T-helper 2 cell treated with Interferon-gamma antibody and Interleukin-4, amounts not matched to agents 5 μg/mL and 100 μg/mL, for 36 hours (primary cell): ENCODE measurements at regions not wholly inside any gene's neighbourhood (a gene's known extent, or its start where the extent isn't known, plus 50 kb on each side); places are given as distances from the start of the nearest gene placed in this dataset.

Experiments
- DNase-seq: peaks from one replicate; pipeline ENCODE4 v3.0.0; 2021; ENCODE audit warnings: low spot score
- H3K27ac Mint-ChIP-seq: one replicate; pipeline ENCODE4 v1.8.0; 2021; ENCODE audit warnings: mild to moderate bottlenecking, mixed read lengths
- H3K27me3 Mint-ChIP-seq: one replicate; pipeline ENCODE4 v1.8.0; 2021; ENCODE audit warnings: low read depth, mixed read lengths
- H3K36me3 Mint-ChIP-seq: one replicate; pipeline ENCODE4 v1.8.0; 2021; ENCODE audit warnings: low read depth, mixed read lengths
- H3K4me1 Mint-ChIP-seq: one replicate; pipeline ENCODE4 v1.8.0; 2021; ENCODE audit warnings: low read depth, mixed read lengths
- H3K4me3 Mint-ChIP-seq: one replicate; pipeline ENCODE4 v1.8.0; 2022; ENCODE audit warnings: mild to moderate bottlenecking, moderate library complexity, mixed read lengths
- H3K9me3 Mint-ChIP-seq: one replicate; pipeline ENCODE4 v1.8.0; 2021; ENCODE audit warnings: mixed read lengths

DNA sequence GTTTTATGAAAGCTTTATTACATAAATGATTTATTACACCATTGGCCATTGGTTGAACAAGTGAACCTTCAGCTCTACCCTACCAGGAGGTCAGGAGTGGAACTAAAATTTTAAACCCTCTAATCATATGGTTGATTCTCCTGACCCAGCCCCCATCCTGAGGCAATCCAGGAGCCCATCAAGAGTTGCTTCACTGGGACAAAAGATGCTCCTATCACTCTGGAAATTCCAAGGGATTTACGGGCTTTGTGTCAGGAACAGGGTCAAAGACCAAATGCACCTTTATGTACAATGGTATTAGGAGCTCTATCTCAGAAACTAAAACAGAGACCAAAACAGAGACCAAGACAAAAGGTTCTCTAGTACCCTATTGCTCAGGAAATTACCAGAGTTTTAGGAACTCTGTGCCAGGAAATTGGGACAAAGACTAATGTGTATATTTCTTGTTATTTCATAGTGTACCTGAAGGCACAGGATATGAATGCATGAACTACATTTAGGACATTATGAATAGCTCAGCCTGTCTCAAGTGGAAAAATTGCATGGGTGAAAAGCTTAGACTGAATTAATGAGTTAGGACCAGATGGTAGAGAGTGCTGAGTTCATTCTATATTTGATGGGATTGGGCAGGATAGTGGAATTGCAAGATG lies 171.7 kb upstream of the FLRT2 start:
- Mint-ChIP-seq H3K27ac (no peak overlapping the region), H3K27me3 (no peaks in the 10 kb centered on the region), H3K4me1 (no peaks in the 10 kb centered on the region), H3K36me3 (no peaks in the 10 kb centered on the region), H3K9me3 (peaks cover 33% of the 10 kb centered on the region), H3K4me3 (no peak overlapping the region)
- DNase-seq = no peak

DNA sequence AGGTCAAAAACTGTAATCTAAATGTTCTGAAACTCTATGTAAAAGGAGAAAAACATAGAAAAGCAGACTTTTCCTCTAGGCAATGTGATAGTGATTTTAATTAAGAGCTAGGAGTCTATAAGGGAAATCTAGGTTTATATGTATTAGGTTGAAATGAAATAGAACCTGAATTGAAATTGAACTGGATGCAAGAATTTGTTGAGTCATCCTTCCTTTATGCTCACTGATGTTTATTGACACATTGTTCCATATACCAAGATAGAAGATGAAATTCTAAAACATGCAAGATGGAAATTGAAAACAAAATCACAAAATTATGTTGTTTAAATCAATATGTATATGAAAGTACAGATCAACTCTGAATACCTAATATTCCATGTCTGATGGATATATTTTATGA lies 170.4 kb upstream of the FLRT2 start:
- Mint-ChIP-seq H3K4me1 (no peaks in the 10 kb centered on the region), H3K4me3 (no peak overlapping the region), H3K9me3 (peaks cover 25% of the 10 kb centered on the region), H3K27ac (no peak overlapping the region), H3K27me3 (no peaks in the 10 kb centered on the region), H3K36me3 (no peaks in the 10 kb centered on the region)
- no peak for DNase-seq

DNA sequence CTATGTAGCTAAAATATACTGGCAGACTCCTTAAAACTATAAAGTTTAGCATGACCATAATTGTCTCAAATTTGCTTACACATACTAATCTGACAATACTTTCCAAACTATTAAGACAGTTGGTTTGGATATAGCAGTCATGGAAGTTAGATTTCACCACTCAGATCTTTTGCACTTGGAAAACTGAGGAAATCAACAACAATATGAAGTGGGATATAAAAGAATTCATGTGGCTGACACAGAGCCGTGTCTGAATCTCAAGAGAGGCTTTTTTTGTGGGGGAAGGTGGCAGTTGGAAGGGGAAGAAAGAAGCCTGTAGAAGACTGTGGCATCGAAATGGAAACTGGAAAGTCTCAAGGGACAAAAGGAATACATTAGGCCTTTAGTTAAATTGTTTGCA lies 166.6 kb upstream of the FLRT2 start:
- Mint-ChIP-seq H3K9me3 (peaks cover 9% of the 10 kb centered on the region), H3K36me3 (no peaks in the 10 kb centered on the region), H3K27ac (no peak overlapping the region), H3K4me1 (no peaks in the 10 kb centered on the region), H3K4me3 (no peak overlapping the region), H3K27me3 (no peaks in the 10 kb centered on the region)
- DNase-seq = no peak

DNA sequence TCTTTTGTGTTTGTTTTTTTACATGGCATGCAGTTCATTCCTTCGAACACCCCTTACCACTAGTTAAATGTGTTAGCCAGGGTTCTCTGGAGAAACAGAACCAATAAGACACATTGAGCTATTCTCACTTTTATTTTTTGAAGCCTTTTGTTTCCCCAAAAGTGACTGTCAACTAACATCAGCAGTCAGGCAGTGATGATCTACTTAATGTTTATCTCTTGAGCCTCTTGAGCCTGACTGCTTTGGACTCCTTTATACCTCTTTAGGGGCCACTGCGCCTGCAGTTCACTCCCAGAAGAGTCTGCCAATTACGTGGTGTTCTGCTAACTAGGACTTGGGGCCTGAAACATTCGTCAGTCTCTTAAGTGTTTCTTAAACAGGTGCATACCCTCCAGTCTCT lies 163.7 kb upstream of the FLRT2 start:
- H3K27me3 Mint-ChIP-seq = no peaks in the 10 kb centered on the region
- H3K36me3 Mint-ChIP-seq = no peaks in the 10 kb centered on the region
- no peaks in the 10 kb centered on the region for H3K4me1 Mint-ChIP-seq
- H3K4me3 Mint-ChIP-seq = no peak overlapping the region
- no peak overlapping the region for H3K27ac Mint-ChIP-seq
- H3K9me3 Mint-ChIP-seq = peaks cover 18% of the 10 kb centered on the region
- DNase-seq = no peak

DNA sequence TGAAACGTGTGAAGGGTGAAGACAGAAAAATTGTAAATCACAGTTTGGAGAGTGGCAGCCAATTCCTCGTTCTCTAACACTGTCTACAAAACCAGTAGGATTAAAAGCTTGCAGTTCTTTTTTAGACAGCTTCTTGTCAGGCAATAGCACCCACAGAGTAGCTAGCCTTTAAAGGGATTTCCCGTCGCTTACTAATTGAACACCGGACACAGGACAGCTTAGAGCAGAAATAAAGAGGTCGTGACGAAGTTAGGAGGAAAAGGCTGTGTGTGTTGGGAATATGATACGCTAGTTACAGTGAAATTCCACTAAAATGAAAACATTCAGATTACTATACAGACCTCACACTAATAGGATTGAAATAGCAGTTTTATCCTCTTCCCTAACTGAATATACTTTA lies 149.1 kb upstream of the FLRT2 start:
- H3K9me3 Mint-ChIP-seq = no peaks in the 10 kb centered on the region
- H3K4me1 Mint-ChIP-seq = no peaks in the 10 kb centered on the region
- no peaks in the 10 kb centered on the region for H3K36me3 Mint-ChIP-seq
- DNase-seq = no peak
- H3K4me3 Mint-ChIP-seq = no peak overlapping the region
- H3K27ac Mint-ChIP-seq = no peak overlapping the region
- H3K27me3 Mint-ChIP-seq = no peaks in the 10 kb centered on the region

DNA sequence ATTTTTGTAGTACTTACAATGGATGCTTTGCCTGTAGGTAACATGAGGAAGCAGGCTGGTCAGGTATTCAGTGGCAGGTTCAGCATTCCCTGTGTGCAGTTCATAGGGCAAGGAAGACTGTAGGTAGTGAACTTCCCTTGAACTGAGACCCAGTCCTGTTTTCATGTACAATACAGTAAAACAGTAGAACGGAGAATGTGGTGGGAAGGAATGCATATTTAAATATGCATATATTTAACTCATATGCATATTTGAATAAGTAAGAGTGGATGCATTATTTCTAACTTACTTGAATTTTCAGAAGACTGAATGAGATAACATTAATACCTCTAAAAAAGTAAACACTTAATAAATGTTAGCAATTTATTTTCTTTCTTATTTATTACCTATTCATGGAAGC lies 147.6 kb upstream of the FLRT2 start:
- Mint-ChIP-seq H3K27ac (no peak overlapping the region), H3K4me1 (no peaks in the 10 kb centered on the region), H3K4me3 (no peak overlapping the region), H3K27me3 (no peaks in the 10 kb centered on the region), H3K36me3 (no peaks in the 10 kb centered on the region), H3K9me3 (no peaks in the 10 kb centered on the region)
- no peak for DNase-seq

DNA sequence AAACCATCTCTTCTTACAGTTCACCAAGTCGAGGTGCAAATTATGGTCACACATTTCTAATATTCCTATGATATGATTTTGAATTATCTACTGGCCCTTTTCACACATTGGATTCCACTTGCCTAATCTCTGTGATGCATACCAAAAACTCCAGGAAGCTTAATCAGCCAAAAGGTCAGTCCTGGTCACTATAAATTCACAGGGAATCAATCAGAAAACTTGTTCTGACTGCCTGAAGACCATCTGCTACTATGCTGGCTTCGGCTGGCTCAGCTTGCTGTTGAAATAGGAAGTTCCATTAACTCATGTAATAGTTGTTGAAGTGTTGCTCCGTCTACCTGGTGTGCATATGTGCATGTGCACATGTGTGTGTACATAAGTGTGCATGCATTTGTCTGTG lies 142.8 kb upstream of the FLRT2 start:
- Mint-ChIP-seq H3K4me3 (no peak overlapping the region), H3K4me1 (no peaks in the 10 kb centered on the region), H3K27me3 (no peaks in the 10 kb centered on the region), H3K9me3 (no peaks in the 10 kb centered on the region), H3K36me3 (no peaks in the 10 kb centered on the region), H3K27ac (no peak overlapping the region)
- DNase-seq = no peak

DNA sequence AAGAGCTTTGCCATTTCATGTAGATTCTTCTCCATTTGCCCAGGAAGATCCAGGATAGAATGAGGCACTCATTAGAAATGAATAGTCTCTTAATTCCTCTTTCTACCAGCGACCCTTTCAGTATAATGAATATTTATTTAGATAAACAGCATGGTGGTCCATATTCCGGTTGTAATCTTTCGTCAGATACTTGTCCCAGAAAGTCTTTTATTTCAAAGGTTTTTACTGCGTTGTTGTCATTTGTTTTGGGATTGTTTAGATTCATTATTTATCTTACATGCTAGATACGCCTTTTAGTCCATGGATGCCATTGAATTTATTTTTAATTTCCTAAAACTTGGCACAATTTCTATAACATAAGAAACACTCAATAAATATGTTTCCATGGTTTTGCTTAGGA lies 139.7 kb upstream of the FLRT2 start:
- H3K4me1 Mint-ChIP-seq = no peaks in the 10 kb centered on the region
- peaks cover under 1% of the 10 kb centered on the region for H3K9me3 Mint-ChIP-seq
- no peak overlapping the region for H3K4me3 Mint-ChIP-seq
- no peaks in the 10 kb centered on the region for H3K27me3 Mint-ChIP-seq
- no peak overlapping the region for H3K27ac Mint-ChIP-seq
- H3K36me3 Mint-ChIP-seq = no peaks in the 10 kb centered on the region
- DNase-seq = no peak

DNA sequence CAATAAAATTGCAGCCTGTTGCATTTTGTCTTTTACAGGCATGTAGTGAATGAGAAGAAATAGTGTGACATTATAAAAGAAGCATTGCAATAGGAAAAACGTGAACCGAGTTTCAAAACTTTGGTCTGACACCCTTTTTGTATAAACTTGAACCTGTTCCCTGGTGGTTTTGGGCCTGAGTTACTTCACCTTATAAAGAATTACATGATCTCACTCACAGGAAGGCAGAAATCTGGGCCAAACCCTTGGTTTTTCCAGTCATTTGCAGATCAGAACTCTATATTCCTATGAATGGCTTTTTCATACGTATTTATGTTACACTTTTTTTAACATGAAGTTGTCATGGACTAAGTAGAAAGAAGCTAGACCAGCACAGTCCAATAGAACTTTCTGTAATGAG lies 138.5 kb upstream of the FLRT2 start:
- Mint-ChIP-seq H3K9me3 (peaks cover 4% of the 10 kb centered on the region), H3K4me1 (no peaks in the 10 kb centered on the region), H3K36me3 (no peaks in the 10 kb centered on the region), H3K27me3 (no peaks in the 10 kb centered on the region), H3K27ac (no peak overlapping the region), H3K4me3 (no peak overlapping the region)
- no peak for DNase-seq

DNA sequence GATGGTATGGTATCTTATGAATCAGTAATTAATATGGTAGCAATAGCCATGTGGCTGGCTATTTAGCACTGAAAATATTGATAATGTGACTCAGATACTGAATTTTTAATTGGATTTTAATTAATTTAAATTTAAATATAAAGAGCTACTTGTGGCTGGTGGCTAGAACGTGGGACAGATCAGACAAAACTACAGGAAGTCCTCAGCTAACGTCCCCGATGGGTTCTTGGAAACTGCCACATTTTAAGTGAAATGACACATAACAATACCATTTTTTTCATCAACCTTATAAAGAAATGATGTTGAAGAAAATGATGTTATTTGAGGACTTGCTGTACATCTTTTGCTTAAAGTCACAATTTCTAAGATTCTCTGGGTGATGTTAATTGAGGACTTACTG lies 138.1 kb upstream of the FLRT2 start:
- DNase-seq = no peak
- Mint-ChIP-seq H3K4me1 (no peaks in the 10 kb centered on the region), H3K36me3 (no peaks in the 10 kb centered on the region), H3K27me3 (no peaks in the 10 kb centered on the region), H3K9me3 (peaks cover 5% of the 10 kb centered on the region), H3K4me3 (no peak overlapping the region), H3K27ac (no peak overlapping the region)

DNA sequence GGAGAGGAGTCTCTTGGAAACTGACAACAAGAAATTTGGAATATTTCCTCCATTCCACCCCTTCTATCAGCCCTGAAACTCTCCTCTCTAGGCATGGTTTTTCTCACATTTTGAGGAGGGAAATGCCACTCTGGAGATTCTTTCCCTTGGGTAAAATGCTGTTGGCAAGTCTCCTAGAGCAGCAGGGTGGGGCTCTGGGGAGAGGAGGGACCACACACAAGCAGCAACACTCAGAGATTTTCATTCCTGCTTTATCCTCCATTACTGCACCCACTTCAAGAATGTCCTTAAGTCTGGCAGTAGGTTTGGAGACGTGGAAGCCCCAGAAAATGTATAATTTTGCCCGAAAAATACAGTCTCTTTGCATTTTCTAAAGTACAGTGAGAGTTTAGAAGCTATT lies 130.8 kb upstream of the FLRT2 start:
- Mint-ChIP-seq H3K4me3 (no peak overlapping the region), H3K36me3 (no peaks in the 10 kb centered on the region), H3K27me3 (no peaks in the 10 kb centered on the region), H3K9me3 (peaks cover 13% of the 10 kb centered on the region), H3K4me1 (no peaks in the 10 kb centered on the region), H3K27ac (no peak overlapping the region)
- no peak for DNase-seq

DNA sequence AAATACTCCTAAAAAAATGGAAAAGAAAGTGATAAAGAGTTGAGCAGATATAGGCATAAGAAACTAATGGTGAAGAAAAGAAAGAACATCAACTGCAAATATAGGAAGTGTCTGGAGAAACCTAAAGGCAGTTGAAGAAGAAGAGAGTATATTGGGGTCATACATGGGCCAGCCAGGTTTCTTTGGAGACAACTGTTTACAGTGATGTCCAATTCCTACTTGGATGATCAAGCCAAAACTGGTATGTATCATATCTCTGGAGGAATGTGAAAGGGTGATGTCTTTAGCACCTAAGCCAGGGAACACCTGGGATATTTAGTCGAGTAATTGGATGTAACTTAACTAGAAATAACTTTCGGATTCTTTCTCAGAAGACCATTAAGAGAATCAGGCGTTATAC lies 129.3 kb upstream of the FLRT2 start:
- no peaks in the 10 kb centered on the region for H3K36me3 Mint-ChIP-seq
- H3K9me3 Mint-ChIP-seq = peaks cover 9% of the 10 kb centered on the region
- no peaks in the 10 kb centered on the region for H3K4me1 Mint-ChIP-seq
- H3K27ac Mint-ChIP-seq = no peak overlapping the region
- no peaks in the 10 kb centered on the region for H3K27me3 Mint-ChIP-seq
- H3K4me3 Mint-ChIP-seq = no peak overlapping the region
- no peak for DNase-seq

DNA sequence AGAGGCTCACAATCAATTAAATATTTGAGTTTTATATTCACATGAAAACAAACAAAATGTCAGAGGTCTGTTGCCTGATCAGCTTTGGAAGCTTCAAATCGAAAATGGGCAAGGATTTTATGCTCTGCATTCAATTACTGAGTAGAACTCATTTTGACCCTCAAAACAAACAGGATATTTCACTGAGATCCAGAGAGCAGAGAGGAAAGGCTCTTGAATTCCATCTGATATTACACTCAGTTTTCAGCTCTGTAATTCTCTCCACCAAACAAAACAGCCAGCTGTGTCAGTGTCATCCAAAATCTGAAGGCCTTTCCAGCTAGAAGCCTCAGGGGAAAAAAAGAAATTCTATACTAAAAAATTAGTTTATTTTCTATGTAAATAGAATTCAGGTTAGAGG lies 128.6 kb upstream of the FLRT2 start:
- H3K4me1 Mint-ChIP-seq = no peaks in the 10 kb centered on the region
- no peak for DNase-seq
- H3K36me3 Mint-ChIP-seq = no peaks in the 10 kb centered on the region
- no peaks in the 10 kb centered on the region for H3K27me3 Mint-ChIP-seq
- H3K4me3 Mint-ChIP-seq = no peak overlapping the region
- H3K9me3 Mint-ChIP-seq = peaks cover 9% of the 10 kb centered on the region
- no peak overlapping the region for H3K27ac Mint-ChIP-seq

DNA sequence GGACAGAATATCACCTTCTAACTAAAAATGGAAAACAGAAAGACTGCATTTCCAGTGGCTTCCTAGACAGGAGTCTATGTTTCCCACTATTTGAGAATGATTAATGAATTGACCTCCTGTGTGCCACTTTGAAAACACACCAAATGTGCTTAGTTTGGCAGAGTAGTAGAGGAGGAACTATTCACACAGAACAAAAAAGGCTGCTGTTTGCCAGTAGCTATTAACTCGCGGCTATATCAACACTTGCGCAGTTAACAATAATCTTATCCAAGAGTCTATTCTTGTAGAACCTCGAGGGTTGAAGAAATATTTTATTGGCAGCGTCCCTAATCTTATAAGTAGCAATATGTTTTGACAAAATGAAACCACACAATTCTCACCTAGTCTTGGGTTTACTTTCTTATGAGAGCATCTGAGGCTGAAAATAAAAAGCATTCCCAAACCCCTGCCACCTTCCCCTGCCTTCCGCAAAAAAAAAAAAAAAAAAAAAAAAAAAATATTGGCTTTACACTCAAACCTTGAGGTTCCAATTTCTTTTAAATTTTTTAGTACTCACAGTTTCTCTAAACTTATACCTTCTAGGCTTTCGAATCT lies 127.3 kb upstream of the FLRT2 start:
- H3K27me3 Mint-ChIP-seq = no peaks in the 10 kb centered on the region
- no peak overlapping the region for H3K4me3 Mint-ChIP-seq
- no peak overlapping the region for H3K27ac Mint-ChIP-seq
- peaks cover 4% of the 10 kb centered on the region for H3K9me3 Mint-ChIP-seq
- H3K4me1 Mint-ChIP-seq = no peaks in the 10 kb centered on the region
- H3K36me3 Mint-ChIP-seq = no peaks in the 10 kb centered on the region
- no peak for DNase-seq
